HG02678 (cell line): ENCODE measurements at regions not wholly inside any gene's neighbourhood (a gene's known extent, or its start where the extent isn't known, plus 50 kb on each side); places are given as distances from the start of the nearest gene placed in this dataset.

ENCODE experiments used
- ATAC-seq: cut with Tn5 transposase; IDR thresholded peaks from one replicate; pipeline ENCODE4 v1.9.1; 2021; ENCODE audit warnings: mild to moderate bottlenecking, moderate library complexity; ENCODE audit not compliant: unreplicated experiment

DNA sequence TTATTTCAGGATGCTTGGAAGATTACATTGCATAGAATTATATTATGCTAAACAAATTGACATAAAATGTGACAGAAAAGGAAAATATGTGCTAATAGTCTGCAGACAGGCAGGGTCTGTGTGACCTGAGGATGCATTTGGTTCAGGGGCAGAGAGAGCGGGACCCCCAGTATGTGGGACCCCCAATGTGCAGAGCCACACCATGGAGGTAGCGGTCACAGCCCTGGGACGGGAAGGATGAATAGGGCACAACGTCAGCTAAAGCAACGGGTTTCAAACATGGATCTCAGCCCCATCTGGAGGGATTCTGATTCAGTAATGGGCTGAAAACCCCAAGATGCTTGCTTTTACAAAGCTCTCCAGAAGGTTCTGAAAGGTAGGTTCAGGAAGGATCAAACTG lies 251.8 kb upstream of the ADARB2 start:
- ATAC-seq, result no peak

DNA sequence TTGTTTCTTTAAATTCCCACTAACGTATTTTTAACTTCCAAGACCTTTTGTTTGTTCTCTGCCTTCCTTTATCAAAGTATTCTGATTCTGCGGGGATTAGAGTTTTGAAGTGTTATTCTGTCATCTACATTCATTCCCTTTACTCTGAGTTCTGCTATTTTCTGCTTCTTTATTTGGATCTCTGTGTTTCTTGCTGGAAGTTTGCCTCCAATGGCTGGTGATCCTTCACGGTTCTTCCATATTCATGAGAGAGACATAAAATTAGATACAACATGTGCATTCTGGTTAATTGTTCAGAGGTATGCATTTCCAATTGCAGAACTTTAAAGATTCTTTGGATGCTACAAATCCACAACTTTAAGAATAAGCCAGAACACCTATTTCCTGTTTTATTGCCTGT lies 244.7 kb upstream of the ADARB2 start:
- no peak for ATAC-seq

DNA sequence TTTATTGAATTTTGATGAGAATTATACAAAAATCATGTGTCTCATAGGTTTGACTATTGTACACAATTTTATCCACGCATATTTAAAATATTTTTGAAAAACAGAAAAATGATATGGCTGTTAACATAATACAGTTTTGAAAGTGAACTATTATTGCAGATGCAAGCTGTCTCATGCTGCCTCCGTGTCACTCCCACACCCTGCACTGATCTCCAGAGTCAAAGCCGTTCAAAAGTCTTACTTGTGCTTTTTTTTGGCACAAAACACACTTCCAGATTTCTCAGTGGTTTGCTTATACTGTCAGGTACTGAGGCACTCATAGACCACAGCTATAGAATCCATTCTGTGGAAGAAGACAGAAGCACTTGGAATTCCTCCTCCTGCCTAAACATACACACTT lies 243.1 kb upstream of the ADARB2 start:
- ATAC-seq, result no peak

DNA sequence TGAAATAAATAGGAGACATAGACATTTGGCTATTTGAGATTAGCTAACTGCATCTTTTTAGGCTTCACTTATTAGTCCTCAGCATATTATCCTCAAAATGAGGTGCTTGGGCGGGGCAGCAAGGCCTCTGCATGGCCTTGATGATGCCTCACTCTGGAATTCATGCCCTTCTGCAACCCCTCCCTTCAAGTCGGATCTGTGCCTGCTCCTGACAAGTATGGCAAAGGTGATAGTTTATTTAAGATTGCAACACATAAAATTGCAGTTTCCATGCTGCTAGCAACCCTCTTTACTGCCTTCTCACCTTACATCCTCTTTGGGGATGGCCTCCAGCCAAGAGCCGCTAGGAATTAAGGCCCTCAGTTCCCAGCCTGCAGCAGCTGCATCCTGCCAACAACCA lies 241.3 kb upstream of the ADARB2 start:
- ATAC-seq, result no peak

DNA sequence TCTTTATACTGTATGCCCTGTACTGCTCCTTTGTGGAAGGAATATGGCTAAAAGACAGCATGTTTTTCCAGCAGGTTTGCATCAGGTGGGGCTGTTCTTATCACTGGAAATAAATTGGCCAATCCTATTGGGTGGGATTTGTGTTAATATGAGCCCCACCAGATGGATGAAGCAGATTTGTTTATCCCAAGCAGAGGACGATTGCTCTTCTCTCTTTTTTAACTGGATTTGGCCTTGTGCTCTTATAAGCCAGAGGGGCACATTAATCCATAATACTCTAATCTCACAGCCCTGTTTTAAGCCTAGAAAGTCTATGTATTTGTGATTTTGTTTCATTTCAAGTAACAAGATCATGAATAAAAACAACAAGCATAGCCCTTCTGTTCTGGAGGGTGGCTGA lies 240.1 kb upstream of the ADARB2 start:
- no peak for ATAC-seq

DNA sequence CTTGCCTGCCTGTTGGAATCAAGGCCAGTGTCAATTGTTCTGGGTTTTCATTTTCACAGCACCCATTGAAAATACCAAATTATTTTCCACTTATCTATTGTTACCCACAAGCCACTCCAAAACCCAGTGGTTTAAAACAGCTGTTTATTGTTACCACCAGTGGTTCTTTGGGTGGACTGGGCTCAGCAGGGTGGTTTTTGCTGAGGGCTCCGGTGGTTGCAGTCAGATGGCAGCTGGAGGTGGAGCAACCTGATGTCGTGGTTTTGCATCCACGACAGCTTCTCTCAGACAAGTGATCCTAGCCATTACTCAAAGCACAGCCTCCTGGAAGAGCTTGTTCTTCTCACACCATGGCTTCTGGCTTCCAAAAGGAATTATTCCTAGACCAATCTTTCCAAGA lies 235.1 kb upstream of the ADARB2 start:
- no peak for ATAC-seq

DNA sequence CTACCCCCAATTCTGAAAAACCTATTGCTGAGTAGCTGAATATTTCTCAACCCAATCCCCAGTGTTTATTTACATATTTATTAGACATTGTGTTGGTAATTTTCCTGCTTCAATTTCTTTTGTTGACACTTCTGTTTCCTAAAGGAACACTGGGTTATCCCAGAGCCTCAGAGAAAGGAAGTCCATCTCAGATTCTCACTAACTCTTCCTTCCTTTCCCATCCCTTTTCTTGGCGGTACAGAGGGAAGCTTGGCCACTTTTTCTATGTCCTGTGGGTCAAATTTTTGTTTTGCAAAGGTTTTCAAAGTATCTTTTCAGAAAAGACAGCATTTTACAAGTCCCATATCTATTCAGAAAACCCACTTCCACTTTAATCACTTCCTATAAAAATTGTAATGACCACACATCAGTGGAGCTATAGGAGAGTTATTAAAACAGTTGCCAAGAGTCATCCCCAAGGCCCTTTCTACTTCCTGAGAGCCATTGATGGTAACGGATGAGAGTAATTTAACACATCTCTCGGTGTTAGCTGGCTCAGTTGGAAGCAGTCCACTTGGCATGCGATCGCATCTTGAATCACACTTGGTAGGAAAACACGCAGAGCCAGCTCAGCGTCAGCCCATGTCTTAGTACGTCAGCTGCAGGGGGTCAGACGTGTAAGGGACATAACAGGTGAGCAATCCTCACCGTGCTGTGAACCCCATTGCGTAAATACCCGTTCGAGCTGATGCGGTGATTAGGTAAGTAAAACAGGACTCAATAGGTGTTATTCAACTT lies 231.1 kb upstream of the ADARB2 start:
- ATAC-seq, result no peak

DNA sequence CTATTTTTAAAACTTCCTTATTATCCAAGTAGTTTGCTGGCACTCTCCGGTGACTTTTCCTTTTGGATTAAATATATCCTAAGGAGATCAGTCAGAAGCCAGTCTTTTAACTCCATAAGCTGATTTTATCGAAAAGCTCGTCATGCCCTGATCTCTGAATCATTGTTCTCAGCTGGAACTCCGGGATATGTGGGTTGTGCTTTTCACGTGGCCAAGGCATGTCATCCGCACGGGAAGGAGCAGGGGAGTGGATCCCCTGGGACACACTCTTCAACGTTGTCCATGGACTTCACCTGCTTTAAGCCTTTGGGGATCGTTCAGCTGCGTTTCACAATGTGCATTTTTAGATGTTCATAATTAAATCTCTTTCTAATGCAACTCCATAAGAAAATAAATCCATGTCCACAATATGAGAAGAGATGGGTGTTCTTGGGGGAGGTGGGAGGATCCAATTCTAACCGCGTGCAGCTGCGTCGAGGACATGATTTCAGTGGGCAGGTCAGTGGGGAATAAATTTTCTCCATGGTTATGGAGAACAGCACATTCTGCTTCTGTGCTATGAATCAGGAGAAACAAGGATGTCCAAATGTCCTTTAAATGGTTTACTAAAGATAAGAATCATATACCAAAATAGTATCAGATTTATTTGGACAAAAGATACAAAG lies 229.5 kb upstream of the ADARB2 start:
- ATAC-seq, result no peak

DNA sequence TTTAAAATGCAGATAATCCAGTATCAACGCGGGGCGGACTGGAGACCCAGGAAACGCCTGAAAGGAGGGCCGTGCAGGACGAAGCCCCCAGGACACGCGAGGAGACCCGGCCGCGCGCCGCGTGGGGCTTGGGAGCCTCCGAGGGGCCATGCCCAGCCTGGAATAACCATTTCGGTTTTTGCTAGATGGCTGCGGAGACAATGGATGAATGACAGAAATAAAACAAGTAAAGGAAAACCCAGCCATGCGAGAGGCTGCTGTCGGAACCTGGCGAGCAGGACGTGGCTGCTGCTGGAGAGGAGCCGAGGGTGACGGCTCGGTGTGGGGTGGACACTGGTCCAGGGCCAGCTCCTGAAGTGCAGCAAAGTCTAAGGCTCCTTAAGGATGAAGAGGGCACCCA lies 227.2 kb upstream of the ADARB2 start:
- no peak for ATAC-seq

DNA sequence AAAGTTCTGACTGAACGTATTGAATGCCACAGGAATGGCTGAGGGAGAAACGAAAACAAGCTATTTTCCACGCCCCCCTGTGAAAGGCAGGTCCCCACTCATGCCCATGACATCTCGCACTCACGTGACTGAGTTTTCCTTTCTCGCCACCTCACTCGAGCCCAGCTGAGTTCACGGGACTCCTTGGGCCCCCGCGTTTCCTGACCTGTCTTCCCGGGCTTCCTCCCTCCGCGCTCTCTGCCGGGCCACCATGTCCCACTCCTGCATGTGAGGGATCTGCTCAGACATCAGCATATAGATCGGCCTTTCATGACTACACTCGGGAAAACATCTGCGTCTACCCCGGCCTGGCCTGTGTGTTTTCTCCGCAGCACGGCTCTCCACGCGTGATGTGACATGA lies 226.0 kb upstream of the ADARB2 start:
- no peak for ATAC-seq

DNA sequence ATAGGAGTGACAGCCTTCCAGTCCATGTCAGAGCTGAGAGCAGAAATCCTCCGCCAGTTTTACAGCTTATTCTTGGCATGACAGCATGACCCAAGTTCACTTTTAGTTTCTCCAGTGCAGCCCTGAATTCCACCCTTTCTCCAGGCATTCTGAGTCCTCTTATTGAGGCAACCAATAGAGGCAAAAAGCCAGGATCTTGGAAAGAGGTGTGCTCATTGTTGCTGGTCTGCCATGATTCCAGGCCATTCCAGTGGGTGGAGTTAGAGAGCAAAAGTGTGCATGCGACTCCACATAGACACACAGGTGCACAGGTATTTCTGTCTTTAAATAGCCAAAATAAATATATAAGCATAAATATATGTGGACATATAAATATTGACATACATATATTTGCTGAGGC lies 224.7 kb upstream of the ADARB2 start:
- no peak for ATAC-seq

DNA sequence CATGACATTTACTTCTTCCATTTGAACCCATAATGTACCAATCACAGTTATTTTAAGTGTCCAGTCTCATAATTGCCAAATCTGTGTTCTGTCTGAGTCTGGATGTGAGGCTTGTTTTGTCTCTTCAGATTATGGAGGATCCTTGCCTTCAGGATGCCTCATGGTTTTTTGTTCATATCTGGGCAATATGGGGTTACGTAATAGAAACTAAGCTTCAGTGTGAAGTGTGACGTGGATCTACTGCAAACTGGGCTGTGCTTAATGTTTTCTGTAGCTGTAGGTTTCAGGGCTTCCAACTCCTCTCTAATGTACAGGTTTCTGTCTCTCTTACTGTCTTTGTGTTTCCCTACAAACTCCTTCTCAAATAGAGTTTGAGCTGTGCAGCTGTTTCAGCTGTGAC lies 223.7 kb upstream of the ADARB2 start:
- ATAC-seq, result no peak

DNA sequence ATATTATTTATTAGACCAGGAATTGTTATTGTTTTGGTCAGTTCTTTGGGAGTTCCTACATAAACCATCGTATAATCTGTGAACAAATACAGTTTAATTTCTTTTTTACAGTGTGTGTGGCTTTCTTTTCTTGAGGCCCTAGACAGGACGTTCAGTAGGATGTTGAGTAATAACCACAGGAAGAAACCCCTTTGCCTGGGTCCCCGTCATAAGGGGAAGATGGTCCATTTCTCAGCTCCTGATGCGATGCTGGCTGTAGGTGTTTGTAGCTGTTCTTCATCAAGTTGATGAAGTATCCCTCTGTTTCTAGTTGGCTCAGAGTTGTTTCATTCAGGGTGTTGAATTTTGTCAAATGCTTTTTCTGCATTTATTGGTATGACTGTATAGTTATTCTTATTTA lies 219.7 kb upstream of the ADARB2 start:
- no peak for ATAC-seq

DNA sequence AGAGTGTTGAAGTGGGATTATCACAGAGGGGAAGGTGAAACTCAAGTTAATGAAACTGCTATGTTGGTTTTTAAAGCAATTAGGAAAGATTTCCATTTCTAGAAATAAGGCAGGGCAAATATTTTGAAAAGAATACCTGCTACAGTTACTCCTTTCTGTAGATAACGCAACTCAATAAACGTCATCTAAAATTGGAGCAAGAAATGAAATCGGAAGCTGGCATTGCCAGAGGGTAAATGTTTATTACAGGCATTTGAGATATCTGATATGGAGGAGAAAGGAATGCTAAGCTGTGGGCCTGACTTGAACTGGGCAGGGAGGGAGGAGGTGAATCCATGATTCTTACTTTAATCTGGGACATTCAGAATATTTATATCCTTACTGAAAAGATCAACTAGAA lies 217.0 kb upstream of the ADARB2 start:
- ATAC-seq, result no peak

DNA sequence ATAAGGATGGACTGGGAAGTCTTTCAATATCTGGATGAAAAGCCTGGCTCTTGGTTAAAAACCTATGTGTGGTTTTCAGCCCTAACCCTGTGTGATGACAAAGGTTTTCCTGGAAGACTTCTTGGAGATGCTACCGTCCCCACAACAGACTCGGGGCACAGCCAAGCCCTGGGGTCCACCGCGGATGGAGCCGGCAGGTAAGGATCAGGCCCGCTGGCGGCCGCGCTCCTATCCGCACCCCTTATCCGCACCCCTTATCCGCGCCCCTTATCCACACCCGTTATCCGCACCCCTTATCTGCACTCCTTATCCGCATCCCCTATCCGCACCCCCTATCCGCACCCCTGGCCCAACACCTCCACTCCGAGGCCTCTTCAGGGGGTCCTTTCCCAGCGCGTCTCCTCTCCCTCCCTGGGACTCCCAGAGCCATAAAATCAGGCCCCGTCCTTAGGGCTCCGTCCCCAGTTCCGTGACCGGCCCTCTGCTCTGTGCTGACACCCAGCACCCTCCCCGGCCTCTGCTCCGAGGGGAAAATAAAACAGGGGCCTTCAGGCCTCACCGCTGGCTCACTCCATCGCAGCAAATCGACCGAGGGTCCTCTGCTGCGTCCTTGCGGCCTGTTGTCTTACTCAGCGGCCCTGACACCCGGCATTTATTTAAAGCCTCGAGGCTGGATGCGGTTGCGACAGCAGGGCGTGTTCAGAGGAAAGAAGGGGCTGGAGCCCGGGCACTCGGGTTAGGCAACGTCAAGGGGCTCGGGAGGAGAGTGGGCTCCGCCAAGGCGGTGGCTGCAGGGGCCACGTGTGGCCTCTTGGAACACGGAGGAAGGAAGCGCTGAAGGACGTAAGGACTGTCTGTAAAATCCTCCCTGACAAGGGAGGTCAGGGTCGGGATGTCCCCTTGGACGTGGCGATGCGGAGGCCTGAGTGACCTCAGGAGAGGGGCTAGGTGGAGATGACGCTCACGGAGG lies 215.1 kb upstream of the ADARB2 start:
- no peak for ATAC-seq

DNA sequence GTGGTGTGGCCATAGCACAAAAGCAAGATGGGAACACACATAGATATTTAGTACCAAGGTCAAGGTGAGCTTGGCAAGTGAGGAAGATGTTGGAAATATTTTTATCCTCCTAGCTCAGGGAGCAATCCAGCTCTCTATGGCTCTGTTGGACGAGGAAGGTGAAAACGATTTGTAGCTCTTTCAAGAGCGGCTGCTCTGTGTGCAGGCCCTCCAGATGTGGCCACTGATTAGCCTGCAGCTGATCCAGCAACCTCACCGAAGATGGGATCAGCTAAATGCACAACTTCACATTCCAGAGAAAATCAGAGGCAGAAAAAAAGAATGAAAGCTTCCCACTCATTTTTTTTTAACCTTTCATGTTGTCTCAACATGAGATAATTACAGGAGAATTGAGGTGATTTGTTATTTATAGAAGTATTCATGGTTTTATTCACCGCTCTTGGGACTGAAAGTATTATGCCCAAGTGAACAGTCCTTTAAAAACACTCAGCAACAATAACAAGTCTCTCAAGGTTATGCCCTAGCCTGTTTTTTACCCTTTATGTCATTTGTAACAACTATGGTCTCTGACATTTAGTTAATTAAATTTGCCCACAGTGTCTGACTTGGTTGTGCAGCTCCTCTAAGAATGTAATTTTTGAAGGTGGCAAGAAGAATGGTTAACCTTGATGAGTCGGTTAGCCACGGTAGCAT lies 213.6 kb upstream of the ADARB2 start:
- ATAC-seq, result no peak

DNA sequence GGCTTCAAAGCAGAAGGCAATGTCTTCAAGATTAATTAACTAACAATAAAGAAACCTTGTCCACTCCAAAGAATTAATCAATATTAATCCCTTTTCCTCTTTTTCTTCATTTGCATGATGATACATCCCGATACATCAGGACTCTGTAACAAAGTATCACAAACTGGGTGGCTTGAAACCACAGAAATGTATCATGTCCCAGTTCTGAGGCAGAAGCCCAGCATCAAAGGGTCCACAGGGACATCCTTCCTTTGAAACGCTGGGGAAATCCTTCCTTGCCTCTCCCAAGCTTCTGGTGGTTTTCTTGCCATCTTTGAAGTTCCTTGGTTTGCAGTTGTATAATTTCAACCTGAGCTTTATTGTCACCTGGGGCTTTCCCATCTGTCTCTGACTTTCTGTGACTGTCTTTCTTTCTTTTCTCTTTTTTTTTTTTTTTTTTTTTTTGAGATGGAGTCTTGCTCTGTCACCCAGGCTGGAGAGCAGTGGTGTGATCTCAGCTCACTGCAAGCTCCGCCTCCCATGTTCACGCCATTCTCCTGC lies 210.2 kb upstream of the ADARB2 start:
- no peak for ATAC-seq

DNA sequence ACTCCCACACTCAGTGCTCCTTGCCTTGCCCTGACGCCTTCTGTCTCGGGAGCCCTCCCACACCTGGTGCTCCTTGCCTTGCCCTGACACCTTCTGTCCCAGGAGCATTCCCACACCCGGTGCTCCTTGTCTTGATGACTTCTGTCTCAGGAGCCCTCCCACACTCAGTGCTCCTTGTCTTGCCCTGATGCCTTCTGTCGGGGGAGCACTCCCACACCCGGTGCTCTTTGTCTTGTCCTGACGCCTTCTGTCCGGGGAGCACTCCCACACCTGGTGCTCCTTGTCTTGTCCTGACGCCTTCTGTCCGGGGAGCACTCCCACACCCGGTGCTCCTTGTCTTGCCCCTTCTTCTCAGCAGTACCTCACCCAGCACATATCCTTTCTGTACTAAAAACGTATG lies 207.2 kb upstream of the ADARB2 start:
- no peak for ATAC-seq

DNA sequence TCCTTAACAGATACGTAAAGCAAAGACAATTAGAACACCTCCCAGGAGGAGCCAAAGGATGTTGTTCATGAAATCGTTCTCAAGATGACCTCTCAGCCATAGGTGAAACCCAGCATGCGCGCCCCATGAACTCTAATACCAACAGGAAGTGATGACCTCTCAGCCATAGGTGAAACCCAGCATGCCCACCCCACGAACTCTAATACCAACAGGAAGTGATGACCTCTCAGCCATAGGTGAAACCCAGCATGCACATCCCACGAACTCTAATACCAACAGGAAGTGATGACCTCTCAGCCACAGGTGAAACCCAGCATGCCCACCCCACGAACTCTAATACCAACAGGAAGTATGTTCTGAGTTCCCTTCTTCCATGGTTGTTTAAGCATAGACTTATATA lies 205.2 kb upstream of the ADARB2 start:
- no peak for ATAC-seq

DNA sequence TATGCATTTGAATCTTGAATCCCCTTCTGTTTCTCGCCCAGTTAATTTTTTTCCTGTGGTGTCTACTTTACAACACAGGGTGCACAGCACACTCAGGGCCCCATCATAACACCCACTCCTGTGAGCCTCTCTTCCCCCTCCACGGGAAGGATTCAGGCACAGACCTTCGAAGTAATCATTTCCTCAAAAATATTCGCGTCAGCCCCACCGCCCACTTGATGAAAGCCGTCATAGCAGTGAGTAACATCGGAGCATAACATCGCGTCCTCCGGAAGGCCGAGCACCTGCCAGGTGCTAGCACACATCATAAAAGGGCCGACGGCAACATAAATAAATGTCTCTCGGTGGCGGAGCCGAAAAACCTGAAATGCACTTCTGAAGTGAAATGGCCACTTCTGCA lies 201.7 kb upstream of the ADARB2 start:
- ATAC-seq, result no peak

DNA sequence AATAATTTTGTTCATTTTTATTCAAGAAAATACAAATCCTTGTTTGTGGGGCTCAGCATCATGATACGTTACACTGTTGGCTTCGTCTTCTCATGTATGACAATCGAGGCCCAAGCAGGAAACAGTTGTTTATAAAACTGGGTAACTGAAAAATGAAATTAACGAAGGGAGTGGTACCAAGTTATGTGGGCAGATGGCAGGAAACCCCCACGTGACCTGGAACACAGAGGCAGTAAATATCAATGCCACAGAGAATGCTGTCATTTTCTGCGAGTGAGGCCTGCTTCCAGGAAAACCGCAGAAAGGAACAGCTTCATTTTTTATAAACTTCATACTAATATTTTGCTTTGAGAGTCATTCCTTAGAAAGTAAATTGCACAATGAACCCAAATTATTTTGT lies 201.0 kb upstream of the ADARB2 start:
- no peak for ATAC-seq
